Left kidney (tissue), 1 donor: ENCODE measurements at regions not wholly inside any gene's neighbourhood (a gene's known extent, or its start where the extent isn't known, plus 50 kb on each side); places are given as distances from the start of the nearest gene placed in this dataset.
"Not testable (repeated sequence)": the region's sequence is repeated elsewhere in the genome, so short reads cannot be mapped to it uniquely, and the experiment has no call there.

Experiments
- DNase-seq: peaks from one replicate; pipeline ENCODE4 v3.0.0-alpha.2; 2013

GRCh38 chr17:26731005-26731921, 562.7 kb upstream of the WSB1 start:
- DNase-seq: no peak

DNA sequence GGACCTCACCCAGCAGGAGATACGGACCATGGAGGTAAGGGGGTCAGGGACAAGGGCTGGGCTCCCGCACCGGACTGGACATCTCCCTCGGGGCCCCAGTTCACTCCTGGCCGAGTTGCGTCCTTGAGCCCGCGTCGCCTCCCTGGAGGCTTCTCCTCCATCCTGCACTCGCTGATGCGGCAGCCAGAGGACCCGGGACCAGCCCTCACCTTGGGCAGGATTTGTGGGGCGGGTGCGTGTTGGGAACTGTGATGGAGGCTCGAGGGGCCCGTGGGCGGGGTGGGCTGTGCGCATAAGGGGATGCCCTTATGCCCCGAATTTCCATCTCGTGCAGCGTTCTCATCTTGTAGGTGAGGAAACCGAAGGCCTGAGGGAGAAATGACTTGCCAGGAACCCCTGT, 562.0 kb upstream of the WSB1 start:
- not testable (repeated sequence) for DNase-seq

DNA sequence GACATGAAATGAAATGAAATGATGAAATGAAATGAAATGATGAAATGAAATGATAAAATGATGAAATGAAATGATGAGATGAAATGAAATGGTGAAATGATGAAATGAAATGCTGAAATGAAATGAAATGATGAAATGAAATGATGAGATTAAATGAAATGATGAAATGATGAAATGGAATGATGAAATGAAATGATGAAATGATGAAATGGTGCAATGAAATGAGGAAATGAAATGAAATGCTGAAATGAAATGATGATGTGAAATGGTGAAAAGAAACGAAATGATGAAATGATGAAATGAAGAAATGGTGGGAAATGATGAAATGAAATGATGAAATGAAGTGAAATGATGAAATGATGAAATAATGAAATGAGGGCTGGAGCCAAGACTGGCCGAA, 559.1 kb upstream of the WSB1 start:
- not testable (repeated sequence) for DNase-seq

- DNase-seq: not testable (repeated sequence)
These were observed 557.9 kb upstream of the WSB1 start for GRCh38 chr17:26735977-26736376.

DNA sequence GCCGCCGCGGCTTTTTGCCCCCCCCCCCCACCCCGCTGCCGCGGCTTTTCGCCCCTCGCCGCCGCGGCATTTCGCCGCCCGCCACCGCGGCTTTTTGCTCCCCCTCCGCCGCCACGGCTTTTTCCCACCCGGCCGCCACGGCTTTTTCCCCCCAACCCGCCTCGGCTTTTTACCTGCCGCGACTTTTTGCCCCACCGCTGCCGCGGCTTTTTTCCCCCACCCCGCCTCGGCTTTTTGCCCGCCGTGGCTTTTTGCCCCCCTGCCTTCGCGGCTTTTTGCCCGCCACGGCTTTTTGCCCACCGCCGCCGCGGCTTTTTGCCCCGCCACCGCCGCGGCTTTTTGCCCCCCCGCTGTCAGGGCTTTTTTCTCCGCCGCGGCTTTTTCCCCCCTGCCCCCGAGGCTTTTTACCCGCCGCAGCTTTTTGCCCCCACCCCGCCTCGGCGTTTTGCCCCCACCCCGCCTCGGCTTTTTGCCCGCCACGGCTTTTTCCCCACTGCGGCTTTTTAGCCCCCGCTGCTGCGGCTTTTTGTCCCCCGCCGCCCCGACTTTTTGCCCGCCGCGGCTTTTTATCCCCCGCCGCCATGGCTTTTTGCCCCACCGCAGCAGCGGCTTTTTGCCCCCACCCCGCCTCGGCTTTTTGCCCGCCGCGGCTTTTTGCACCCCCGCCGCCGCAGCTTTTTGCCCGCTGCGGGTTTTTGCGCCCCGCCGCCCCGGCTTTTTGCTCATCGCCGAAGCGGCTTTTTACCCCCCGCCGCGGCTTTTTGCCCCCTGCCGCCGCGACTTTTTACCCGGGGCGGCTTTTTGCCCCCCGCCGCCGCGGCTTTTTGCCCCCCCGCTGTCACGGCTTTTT, 527.8 kb upstream of the WSB1 start:
- DNase-seq: no peak

- no peak for DNase-seq
These were observed 527.2 kb upstream of the WSB1 start for GRCh38 chr17:26766743-26767142.

- no peak for DNase-seq
These were observed 520.4 kb upstream of the WSB1 start for GRCh38 chr17:26773189-26774188.

GRCh38 chr17:26774291-26775218, 519.4 kb upstream of the WSB1 start:
- DNase-seq: no peak

DNA sequence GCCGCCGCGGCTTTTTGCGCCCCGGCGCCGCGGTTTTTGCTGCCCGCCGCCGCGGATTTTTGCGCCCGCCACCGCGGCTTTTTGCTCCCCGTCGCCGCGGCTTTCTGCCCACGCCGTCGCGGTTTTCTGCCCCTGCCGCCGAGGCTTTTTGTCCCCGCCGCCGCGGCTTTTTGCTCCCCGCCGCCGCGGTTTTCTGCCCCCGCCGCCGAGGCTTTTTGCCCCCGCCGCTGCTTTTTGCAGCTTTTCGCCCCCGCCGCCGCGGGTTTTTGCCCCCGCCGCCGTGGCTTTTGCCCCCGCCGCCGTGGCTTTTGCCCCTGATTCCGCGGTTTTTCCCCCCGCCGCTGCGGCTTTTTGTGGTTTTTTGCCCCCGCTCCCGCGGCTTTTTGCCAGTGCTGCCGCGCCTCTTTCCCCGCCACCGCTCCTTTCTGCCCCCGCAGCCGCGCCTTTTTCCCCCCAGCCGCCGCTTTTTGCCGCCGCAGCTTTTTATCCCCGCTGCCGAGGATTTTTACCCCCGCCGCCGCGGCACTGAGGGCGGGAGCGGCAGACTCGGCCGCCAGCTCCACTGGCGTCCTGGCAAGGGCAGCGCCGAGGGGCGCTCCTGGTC, 518.6 kb upstream of the WSB1 start:
- DNase-seq: no peak

GRCh38 chr17:26780187-26780814, 513.6 kb upstream of the WSB1 start:
- DNase-seq: not testable (repeated sequence)

- DNase-seq: no peak
These were observed 511.8 kb upstream of the WSB1 start for GRCh38 chr17:26782153-26782552.

DNA sequence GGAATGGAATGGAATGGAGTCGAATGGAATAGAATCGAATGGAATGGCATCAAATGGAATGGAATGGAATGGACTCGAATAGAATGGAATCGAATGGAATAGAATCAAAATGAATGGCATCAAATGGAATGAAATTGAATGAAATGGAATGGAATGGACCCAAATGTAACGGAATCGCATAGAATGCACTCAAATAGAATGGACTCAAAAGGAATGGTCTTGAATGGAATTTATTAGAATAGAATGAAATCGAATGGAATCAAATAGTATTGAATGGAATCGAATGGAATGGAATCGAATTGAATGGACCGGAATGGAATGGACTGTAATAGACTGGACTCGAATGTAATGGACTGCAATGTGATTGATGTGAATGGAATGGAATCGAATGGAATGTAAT, 501.4 kb upstream of the WSB1 start:
- peak; percentile 29 for DNase-seq

DNA sequence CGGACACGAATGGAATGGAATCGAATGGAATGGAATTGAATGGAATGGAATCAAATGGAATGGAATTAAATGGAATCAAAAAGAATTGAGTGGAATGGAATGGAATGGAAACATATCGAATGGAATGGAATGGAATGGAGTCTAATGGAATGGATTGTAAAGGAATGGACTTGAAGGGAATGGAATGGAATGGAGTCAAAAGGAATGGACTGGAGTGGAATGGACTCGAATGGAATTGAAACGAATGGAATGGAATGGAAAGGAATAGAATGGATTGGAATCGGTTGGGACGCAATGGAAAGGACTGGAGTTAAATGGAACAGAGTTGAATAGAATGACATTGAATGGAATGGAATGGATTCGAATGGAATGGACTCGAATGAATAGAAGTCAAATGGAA, 486.9 kb upstream of the WSB1 start:
- DNase-seq: no peak

DNA sequence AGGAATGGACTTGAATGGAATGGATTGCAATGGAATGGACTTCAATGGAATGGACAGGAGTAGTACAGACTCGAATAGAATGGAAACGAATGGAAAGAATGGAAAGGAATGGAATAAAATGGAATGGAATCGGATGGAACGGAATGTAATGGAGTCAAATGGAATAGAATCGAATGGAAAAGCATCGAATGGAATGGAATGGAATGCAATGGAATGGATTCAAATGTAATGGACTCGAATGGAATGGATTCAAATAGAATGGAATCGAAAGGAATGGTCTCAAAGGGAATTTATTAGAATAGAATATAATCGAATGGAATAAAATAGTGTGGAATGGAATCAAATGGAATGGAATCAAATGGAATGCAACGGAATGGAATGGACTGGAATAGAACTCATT, 484.9 kb upstream of the WSB1 start:
- peak; percentile 0 for DNase-seq

DNA sequence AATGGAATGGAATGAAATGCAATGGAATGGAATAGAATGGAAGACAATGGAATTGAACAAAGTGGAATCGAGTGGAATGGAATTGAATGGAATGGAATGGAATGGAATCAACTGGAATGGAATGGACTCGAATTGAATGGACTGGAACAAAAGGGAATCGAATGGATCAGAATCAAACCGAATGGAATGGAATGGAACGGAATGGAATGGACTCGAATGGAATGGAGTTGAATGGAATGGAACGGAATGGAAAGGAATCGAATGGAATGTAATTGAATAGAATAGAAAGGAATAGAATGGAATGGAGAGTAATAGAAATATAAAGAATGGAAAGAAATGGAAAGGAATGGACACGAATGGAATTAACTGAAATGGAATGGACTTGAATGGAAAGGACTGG, 475.2 kb upstream of the WSB1 start:
- DNase-seq: no peak
